Progenitor cell of endocrine pancreas (in vitro differentiated cells): ENCODE measurements at regions not wholly inside any gene's neighbourhood (a gene's known extent, or its start where the extent isn't known, plus 50 kb on each side); places are given as distances from the start of the nearest gene placed in this dataset.

Experiments used
- DNase-seq: peaks from one replicate; pipeline ENCODE4 v3.0.0; 2021; ENCODE audit warnings: low spot score; ENCODE audit not compliant: unreplicated experiment
- H3K27ac Mint-ChIP-seq: 2 replicates; pipeline ENCODE4 v1.8.0; 2021; ENCODE audit warnings: mild to moderate bottlenecking, moderate library complexity, mixed read lengths
- H3K27me3 Mint-ChIP-seq: 2 replicates; pipeline ENCODE4 v1.8.0; 2021; ENCODE audit warnings: mixed read lengths
- H3K36me3 Mint-ChIP-seq: 2 replicates; pipeline ENCODE4 v1.8.0; 2022; ENCODE audit warnings: mixed read lengths; ENCODE audit not compliant: insufficient read depth
- H3K4me1 Mint-ChIP-seq: 2 replicates; pipeline ENCODE4 v1.8.0; 2021; ENCODE audit warnings: low read depth, mixed read lengths
- H3K4me3 Mint-ChIP-seq: 2 replicates; pipeline ENCODE4 v1.8.0; 2021; ENCODE audit warnings: low read depth, mild to moderate bottlenecking, moderate library complexity, mixed read lengths
- H3K9me3 Mint-ChIP-seq: 2 replicates; pipeline ENCODE4 v1.8.0; 2021; ENCODE audit warnings: low read depth, mixed read lengths
- CTCF ChIP-seq: fragments of 200-600 bp; sonication (generic); IDR thresholded peaks from one replicate; pipeline ENCODE4 v1.5.0; 2021; ENCODE audit warnings: antibody characterized with exemption, mild to moderate bottlenecking; ENCODE audit not compliant: unreplicated experiment

- peaks cover 18% of the 10 kb centered on the region for H3K4me1 Mint-ChIP-seq
- no peak overlapping the region for H3K27ac Mint-ChIP-seq
- peaks cover 13% of the 10 kb centered on the region for H3K27me3 Mint-ChIP-seq
- no peak for DNase-seq
- no peaks in the 10 kb centered on the region for H3K9me3 Mint-ChIP-seq
- H3K4me3 Mint-ChIP-seq, result no peak overlapping the region
- H3K36me3 Mint-ChIP-seq, result no peaks in the 10 kb centered on the region
- no peak for TF ChIP-seq CTCF
Observed at GRCh38 chr15:35838424-35839111, 292.6 kb upstream of the DPH6 start.

- no peak overlapping the region for H3K27ac Mint-ChIP-seq
- H3K9me3 Mint-ChIP-seq, result no peaks in the 10 kb centered on the region
- no peak for DNase-seq
Observed at GRCh38 chr15:35842631-35843030, 296.7 kb upstream of the DPH6 start.

GRCh38 chr15:35843498-35843897 lies 297.5 kb upstream of the DPH6 start:
- no peaks in the 10 kb centered on the region for H3K36me3 Mint-ChIP-seq
- H3K4me1 Mint-ChIP-seq, result peaks cover 18% of the 10 kb centered on the region
- no peak overlapping the region for H3K27ac Mint-ChIP-seq
- DNase-seq, result no peak
- no peaks in the 10 kb centered on the region for H3K9me3 Mint-ChIP-seq
- TF ChIP-seq CTCF, result no peak
- H3K27me3 Mint-ChIP-seq, result peaks cover 13% of the 10 kb centered on the region
- H3K4me3 Mint-ChIP-seq, result no peak overlapping the region

More at GRCh38 chr15:35842631-35843030, 296.7 kb upstream of the DPH6 start:
- Mint-ChIP-seq H3K4me3 (no peak overlapping the region), H3K36me3 (no peaks in the 10 kb centered on the region), H3K4me1 (peaks cover 18% of the 10 kb centered on the region), H3K27me3 (peaks cover 13% of the 10 kb centered on the region)
- TF ChIP-seq CTCF, result no peak

- H3K36me3 Mint-ChIP-seq, result no peaks in the 10 kb centered on the region
- H3K9me3 Mint-ChIP-seq, result no peaks in the 10 kb centered on the region
Observed at GRCh38 chr15:35850284-35850683, 304.3 kb upstream of the DPH6 start.

GRCh38 chr15:35851491-35851890 lies 305.5 kb upstream of the DPH6 start:
- Mint-ChIP-seq H3K4me1 (peaks cover 2% of the 10 kb centered on the region), H3K27me3 (peaks cover 3% of the 10 kb centered on the region), H3K9me3 (no peaks in the 10 kb centered on the region), H3K4me3 (no peak overlapping the region), H3K27ac (no peak overlapping the region), H3K36me3 (no peaks in the 10 kb centered on the region)
- no peak for TF ChIP-seq CTCF
- DNase-seq, result no peak

More at GRCh38 chr15:35850284-35850683, 304.3 kb upstream of the DPH6 start:
- TF ChIP-seq CTCF, result no peak
- no peak for DNase-seq
- Mint-ChIP-seq H3K4me3 (no peak overlapping the region), H3K27me3 (peaks cover 3% of the 10 kb centered on the region), H3K4me1 (peaks cover 2% of the 10 kb centered on the region), H3K27ac (no peak overlapping the region)
